ENCODE measurements at regions not wholly inside any gene's neighbourhood (a gene's known extent, or its start where the extent isn't known, plus 50 kb on each side); places are given as distances from the start of the nearest gene placed in this dataset.

DNA sequence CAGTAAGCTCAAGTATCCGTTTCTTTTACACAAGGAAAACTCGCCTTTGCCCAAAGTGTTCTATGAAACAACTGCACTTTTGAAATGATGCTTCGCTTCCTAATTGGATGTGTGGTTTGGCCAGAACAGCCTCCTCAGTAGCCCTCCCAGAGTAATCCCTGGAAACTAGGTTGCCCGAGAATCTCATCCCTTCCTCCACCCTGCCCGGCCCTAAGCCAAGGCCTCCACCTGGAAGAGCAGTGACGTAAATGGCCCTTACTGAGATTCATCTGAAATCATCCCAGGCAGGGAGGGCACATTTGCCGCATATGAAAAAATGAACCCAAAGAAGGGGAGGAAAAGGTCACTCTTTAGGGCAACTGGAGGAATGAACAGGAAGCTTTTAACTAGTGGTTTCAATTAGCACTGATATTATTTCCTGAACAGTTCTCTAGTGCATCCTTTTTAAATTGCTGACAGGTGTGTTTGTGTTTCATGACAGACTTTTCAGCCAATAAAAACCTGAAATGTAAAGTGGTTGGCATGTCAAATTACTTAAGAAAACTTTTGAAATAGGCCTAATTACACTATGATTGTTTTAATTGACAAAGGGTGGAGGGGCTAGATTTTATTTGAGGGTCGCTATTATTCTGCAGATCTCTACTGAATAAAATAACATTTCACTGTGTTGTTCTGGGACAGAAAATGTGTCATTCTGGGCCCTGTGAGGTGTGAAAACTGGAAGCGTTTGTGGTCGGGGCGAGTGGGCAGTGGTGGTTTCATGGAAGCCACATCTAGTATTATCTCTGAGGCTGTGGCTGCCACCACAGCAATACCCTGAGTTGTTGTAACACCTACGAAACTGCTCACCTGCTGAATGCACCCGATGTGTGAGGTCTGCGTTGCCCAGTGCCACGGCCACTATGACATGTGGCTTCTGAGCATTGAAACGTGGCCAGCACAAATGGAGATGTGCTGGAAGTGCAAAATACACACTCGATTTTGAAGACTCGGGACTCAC, 112.1 kb downstream of the ZIC5 start:
- no peak for DNase-seq

DNA sequence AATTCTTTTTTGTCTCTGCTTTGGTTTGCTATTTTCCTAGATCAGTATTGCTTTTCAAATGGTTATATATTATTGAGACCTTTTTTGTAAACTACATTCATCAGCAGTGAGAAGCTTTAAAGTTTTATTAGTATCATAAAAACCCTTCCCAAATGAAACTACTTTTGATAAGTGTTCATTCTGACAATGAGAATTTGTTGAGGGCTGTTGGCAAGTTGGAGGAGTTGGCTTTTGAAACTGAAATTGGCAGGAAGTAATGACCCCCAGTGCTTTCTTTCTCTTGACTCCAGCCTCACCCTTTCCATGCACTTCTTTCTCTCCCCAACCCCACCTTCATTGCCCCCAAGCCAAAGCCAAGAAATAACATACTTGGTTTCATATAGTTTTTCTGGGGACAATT, 113.8 kb downstream of the ZIC5 start:
- no peak for DNase-seq

DNA sequence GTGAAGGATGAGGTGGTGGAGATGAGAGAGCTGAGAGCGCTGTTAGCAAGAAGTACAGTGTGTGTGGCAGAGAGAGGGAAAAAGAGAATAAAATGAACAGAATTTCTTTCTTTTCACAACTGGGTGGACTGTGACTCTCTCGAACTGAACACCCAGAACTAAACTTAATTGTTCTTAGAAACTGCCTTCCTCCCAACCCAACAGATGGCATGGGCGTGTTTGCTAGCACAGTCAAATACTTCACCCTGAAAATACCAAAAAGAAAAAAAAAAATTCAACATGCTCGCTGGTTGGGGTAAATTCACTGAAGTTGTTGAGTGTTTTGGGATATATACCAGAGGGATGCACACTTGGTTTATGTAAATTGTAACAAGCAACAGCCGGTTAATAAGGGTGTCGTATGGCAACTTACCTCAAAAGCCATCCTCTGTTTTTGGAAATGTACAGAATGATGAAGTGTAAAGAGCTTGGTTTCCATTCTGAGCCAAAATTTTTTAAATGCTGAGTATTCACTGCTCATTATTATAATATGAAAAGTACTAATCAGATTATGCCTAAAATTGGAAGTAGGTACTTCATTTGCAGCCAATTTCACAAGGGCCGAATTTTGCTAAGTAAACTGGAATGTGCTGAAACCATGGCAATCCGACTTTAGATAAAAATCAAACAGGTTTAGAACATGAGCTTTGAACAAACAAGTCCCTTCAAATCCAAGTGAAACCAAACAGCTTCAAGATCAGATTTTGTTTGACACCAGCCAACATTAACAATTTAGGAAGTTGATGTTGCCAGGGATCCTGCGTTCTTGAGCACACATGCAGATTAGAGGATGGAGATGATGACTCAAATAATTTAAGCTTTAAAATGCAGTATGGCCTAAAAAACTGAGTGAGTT, 115.8 kb downstream of the ZIC5 start:
- no peak for DNase-seq

DNA sequence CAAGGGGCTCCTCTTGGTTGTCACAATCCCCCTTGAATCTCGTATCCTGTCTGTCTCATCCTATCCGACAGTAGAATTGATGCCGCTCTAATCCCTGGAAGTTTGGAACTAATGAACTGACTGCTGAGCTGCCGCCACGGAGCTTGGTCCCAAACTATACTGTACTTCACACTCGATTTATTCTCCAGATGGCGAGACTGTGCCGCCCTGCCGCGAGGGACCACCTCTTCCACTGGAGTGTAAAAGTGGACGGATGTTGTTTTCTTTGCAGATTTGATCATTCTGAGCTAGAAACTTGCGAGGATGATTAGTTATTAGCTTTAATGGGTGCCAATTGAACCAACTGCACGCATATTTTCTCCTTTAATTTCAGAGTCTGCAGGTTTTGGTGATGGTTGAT, 117.2 kb downstream of the ZIC5 start:
- DNase-seq = no peak

DNA sequence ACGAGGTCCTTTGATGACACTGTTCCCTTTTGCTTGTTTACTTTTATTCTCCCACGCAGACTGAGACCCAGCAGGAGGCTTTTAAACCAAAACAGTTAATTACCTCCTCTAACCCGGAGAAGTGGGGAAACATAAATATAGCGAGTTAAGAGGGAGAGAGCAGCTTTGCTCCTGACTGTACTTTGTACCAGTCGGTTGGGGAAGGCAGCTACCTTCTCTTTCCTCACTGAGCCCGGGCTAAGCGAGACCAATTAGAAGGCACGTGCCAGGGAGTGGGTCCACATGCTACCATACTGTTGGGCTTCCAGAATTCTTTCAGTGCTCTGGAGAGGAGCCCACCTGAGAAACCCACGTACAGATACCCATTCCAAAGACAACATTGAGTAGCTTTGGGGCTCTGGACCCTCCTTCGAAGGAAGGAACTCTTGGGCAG, 124.2 kb downstream of the ZIC5 start:
- DNase-seq = no peak

DNA sequence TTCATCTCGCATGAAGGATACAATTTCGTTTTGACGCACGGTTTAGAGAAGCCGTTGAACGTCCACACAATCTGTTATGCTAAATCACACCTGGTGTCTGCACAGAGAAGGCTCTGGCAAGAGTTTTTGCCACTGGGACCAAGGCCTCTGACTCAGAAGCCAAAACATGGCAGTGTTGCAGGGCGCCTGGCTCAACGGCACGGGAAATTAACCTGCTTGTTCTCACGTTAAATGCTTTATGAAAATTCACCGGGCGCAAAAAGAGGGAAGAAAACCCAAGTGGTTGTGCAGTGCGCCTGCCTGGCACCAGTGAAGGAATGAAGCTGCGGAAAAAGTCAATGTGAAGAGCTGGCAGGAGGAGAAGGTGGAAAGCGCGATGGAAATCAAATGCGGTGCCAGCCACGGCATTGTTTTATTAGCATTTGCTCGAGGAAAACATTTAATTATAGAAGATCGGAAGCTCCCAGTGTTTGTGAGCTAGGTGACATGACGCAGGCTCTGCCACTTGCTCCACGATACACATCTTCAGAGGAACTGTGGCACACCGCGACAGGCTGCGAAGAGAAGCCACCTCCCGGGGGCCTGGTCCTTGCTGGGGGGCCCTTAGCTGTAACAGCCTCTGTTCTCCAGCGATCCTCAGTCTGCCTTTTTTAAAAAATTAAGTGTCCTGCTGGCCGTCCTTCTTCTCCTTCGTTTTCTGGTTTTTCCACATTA, 126.2 kb downstream of the ZIC5 start:
- no peak for DNase-seq

DNA sequence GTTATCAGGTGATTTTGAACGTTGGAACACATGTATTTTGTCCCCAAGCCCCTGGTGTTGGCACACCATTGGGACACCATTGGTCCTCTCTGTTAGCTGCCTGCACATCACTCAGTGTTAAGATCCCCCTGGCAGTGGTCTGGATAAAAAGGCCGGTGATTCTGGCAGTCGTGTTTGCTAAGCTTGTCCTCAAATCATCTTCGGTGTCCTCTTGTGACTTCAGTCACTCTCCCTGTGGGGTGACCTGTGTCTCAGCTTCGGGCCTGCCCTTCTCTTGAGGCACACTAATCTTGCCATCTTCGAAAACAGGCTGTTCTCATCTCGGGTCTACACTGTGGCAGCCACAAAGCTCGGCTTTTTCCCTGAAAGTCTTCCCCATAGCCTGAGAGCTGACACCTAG, 127.1 kb downstream of the ZIC5 start:
- no peak for DNase-seq

DNA sequence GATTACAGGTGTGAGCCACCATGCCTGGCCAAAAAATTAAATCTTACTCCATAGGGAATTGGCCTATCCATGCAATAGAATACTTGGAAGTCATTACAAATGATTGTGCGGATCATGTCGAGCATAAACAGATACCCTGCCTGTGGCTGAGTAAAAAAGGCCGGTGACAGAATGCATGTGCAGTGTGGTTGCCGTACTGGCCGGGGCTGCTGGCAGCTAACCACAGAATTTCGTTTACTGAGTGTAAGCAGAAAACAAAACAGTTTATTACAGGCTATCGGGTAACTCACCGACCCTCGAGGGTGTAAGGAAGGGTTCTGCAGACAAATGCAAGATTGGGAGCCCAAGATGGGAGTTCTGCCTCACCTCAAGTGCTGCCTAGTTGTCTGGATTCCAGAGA, 127.7 kb downstream of the ZIC5 start:
- no peak for DNase-seq

DNA sequence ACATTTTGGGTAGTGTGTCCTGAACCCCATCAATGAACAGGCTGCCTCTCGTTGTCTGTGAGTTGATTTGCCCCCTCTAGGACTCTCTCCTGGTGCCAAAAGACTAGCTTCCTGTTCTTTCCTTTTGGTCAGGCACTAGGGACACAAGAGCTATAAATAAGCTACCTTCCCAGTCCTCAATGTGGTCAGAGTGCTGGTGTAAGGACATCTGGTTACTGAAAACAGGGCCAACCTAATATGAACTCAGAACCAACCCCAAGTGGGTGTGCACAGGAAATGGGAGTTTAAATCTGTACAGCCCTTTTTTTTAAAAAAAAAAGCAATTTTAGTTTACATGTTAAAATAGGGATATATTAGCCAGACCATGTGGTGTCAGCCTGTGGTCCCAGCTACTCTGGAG, 129.2 kb downstream of the ZIC5 start:
- no peak for DNase-seq

DNA sequence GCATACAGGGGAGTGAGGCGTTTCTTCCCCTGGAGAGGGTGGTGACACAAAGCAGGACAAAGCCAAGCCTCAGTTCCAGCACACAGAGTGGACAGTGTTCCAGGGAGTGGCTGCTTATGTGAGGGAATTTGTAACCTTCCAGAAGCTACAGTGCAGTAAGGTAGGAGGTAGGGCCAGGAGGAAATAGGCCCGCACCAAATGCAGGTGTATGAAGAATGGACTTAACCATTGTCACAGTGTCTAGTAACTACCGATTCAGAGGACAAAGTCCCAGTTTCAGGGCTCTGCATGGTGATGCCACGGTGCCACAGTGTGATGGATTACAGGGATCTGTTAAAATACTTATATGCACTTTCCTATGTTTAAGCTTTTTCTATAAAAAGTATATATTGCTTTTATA, 135.3 kb downstream of the ZIC5 start:
- no peak for DNase-seq

DNA sequence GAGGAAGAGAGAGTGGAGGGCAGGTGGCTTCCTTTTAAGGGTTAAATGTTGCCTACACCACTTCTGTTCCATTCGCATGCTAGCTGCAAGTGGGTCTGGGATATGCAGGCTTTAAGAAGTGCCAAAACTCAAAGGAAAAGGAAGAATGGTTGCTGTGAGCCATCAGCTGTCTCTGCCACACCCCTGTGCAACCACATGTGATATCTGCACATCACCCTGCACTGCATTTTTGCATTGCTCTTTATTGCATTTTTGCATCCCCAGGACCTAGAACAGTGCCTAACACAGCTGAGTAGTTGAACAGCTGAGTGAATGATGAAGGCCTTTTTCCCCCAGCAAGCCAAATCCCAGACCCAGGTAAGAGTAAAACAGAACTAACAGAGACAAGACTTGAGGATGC, 136.1 kb downstream of the ZIC5 start:
- no peak for DNase-seq

DNA sequence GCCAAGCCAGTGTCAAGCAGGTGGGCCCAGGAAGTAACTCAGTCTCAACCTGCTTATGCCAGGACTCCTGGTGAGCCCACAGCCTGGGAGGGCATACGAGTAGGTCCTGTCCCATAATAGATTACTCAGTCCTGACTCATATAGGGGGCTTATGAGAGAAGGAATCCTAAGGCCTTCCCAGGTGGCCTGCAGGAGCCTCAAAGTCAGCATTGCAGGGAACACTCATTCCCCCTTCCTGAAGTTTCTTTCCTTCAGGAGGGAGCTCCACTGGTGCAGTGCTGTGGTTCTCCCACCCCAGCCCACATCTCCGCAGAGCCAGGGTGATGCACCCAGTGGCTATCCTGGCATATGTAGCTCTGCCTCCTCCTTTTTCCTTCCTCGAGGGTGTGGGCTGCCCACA, 137.3 kb downstream of the ZIC5 start:
- DNase-seq = no peak

DNA sequence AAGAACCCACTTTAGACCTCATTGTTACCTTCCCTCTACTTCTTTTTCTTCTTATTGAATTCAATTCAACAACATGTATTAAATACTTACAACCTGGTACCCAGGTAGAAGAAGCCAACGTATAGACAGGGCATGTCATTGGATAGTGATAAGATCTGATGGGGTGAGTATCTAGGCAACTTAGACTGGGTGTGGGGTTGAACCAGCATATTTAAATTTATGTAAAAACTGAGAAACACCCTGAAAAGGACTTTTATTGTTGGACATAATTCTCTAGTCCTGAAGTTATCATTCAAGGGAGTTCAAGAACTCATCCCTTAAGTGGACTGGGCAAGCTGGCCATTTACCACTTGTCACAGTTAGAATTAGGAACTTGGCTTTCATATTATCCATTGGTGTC, 139.2 kb downstream of the ZIC5 start:
- no peak for DNase-seq

DNA sequence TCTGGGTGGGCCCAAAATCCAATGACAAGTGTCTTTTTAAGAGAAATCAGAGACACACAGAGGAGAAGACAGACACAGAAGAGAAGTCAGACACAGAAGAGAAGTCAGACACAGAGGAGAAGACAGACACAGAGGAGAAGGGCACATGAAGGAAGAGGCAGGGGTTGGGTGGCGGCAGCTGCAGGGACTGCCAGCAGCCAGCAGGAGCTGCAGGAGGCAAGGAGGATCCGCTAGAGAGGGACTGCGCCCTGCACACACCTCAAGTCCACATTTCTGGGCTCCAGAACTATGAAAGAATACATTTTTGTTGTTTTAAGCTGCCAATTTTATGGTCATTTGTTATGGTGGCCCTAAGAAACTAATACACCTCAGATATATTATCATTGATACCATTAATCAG, 140.6 kb downstream of the ZIC5 start:
- DNase-seq = no peak

DNA sequence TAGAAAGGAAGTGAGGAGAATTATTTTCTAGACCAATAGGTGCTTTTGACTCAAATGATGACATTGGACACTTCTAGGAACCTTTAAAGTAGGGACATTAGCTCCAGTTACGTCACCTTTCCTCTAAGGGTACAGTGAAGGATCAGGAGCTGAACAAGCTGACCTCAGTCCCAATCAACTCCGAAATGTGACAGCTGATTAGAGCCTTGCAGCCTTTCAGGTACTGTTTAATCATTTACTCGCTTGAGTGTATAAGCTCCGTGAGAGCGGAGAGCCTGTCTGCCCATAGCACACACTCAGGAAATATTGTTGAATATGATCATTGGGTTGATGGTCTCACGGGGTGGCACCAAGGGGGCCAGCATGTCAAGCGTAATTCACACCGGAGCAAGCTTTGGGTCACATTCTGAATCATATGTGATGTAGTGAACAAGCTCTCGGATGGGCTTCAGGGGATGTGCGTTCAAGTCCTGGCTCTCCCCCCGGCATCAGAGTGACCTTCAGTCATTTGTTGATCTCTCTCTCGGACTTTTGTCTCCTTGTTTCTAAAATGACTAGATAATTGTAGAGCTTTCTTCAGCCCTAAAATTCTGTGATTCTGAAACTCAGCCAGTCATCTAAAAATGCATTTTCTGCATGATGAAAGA, 141.9 kb downstream of the ZIC5 start:
- no peak for DNase-seq

DNA sequence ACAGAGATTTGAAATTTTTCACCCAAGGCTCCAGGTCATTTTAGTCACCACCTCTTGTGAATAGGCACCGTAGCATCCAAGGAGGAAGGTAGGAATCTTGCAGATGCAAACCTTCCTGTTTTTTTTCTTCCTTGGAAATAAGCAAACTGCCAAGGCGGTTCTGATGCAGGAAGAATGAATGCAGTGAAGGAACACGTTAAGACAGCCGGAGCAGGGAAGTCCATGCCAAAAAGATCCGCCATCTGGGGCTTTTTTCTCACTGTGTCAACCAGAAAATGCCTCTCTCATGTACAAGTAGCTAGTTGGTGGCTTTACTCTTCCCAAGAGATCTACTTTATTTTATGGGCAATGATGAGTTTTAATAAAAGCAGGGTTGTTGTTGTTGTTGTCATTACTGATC, 142.4 kb downstream of the ZIC5 start:
- DNase-seq = no peak

DNA sequence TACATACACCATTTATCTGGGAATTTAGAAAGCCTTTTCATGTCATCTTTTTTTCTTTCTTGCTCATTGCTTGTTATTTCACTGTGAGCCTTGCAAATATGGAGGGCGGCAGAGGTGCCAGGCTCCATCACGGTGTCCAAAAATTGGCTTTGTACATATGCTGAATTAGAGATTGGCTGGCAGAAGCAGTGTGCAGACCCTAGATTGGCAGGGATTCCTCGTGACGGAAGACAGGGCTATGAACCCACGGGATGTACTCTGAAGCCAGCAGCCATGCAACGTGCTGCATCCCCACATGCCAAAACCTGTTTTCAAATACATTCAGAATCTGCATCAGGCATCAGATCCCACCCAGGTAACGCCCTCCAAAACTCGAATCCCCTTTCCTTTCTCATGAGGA, 142.8 kb downstream of the ZIC5 start:
- no peak for DNase-seq

DNA sequence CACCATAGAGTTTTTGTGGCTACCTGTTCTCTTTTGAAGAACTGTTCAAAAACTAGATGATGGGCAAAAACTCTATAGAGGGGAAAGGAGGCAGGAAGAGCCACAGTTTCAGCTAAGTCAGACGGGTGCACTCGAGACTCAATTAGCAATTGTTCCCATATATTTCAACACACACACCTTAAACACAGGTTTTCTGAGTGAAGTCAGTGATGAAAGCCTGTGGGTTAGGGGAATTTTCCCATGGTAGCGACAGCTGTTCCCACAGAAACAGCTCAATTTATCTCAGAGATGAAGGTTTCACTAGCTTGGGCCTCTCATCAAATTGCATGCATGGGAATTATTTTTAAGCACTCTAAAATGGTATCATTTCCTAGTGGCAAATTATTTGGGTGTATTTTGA, 143.4 kb downstream of the ZIC5 start:
- DNase-seq = no peak

DNA sequence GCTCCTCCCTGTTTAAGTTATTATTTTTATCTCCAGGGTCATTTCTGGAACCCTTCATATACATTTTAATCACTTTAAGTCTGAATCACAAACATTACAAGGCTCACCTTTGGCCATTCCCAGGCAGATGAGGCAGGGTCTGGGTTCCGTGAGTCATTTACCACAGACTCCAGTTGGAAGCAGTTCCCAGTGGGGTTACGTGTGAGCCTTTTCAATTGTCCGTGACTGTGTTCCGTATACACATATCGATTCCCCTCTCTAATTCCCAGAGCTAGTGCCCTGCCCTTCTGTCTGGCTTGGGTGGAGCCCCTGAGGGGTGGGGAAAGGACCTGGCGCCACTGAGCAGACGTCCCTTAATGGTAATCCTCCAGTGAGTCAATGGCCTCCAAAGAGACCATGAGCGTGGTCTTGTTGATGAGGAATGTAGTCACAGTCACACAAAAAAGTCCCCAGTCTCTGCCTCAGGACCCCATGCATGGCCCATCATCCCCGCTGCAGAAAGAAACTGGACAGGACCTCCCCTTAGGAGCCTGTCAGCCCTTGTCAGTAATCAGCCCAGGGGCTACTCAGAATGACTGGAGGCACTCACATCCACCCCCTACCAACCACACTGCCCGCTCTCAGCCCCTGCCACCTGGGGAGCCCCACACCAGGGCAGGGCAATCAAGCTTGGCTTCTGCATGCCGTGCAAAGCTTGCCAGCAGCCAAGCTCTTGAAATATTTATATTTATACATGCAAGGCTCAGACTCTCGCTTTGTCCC, 144.4 kb downstream of the ZIC5 start:
- no peak for DNase-seq

DNA sequence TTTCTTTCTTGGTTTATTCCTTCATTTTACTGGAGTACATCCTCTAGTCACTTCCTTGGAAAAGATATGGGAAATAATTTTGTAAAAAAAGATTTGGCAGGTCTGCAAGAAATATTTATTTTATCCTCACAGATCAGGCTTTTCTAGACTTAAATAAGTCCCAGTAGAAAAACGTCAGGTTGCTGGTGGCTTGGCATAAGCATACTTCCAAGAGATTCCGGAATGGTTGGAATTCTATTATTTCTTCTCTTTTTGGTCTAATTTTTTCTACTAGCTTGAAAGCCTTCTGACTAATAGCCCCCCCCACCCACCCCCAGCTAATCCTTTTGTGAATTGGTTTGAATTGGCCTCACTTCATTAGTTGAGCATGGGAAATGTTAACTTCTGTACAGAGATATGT, 147.6 kb downstream of the ZIC5 start:
- no peak for DNase-seq

DNA sequence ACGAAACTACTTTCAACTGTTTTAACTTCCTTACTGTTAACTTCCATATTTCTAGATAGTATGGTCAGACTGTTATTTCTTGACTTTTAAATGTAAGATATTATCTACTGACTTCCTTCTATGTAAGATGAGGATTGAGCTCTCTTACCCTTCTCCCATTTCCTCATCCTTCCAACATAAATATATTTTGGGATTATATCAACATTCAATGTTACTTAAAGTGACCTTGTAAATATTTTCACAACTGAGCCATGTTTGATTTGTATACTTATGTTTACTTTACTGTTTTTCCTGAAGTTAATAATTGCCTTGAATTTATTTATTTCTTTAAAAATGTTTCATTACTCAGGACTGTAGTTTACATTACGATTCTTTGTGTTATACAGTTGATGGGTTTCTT, 148.7 kb downstream of the ZIC5 start:
- no peak for DNase-seq

DNA sequence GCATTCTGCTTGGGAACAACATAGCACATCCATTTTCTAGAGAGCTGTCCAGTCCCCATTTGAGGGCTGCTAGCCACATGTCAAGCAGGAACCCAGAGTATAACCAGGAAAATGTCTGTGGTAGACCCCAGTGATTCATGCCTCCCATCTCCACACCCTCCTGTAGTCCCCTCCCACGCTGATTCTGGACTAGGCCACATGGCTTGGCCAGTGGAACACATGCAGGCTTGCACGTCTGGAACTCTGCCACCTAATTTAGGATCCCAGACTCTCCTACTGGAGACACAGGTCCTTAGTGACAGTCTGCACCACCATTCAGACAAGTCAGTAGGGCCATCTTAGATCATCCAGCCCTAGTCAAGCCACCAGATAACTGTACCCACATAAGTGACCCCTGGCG, 149.8 kb downstream of the ZIC5 start:
- DNase-seq = no peak
